B cell (primary cell): ENCODE measurements at regions not wholly inside any gene's neighbourhood (a gene's known extent, or its start where the extent isn't known, plus 50 kb on each side); places are given as distances from the start of the nearest gene placed in this dataset.
"Not testable (repeated sequence)": the region's sequence is repeated elsewhere in the genome, so short reads cannot be mapped to it uniquely, and the experiment has no call there.

ENCODE experiments used
- ATAC-seq: fragments of 200-7000 bp; cut with Tn5 transposase; one replicate; pipeline ENCODE4 v1.10.0; 2021; ENCODE audit warnings: low read depth, mild to moderate bottlenecking, moderate number of reproducible peaks, moderate library complexity
- CTCF ChIA-PET: fragments of 350-600 bp; sonication (Branson Sonifier 250); formaldehyde crosslinking; loops from one replicate; lab custom pipeline; 2021; ENCODE audit warnings: antibody characterized with exemption, inconsistent platforms; lab: Charles Lee
- POLR2A ChIA-PET: fragments of 350-600 bp; sonication (Branson Sonifier 250); formaldehyde crosslinking; loops from one replicate; lab custom pipeline; 2021; ENCODE audit warnings: antibody characterized with exemption; lab: Charles Lee
- DNase-seq: peaks from one replicate; pipeline ENCODE4 v3.0.0; 2013
- H2AFZ ChIP-seq: 2 replicates; pipeline ENCODE4 v1.6.1; 2012; ENCODE audit warnings: mild to moderate bottlenecking, low read depth, low read length; ENCODE audit not compliant: insufficient read depth, poor library complexity, severe bottlenecking
- H3K27ac ChIP-seq, 2 donors: 1 replicate in 1 of 2; 2 replicates in 1 of 2; pipeline ENCODE4 v1.5.1; 2012 to 2013; ENCODE audit warnings: low read length in 2 of 2, mild to moderate bottlenecking in 2 of 2, moderate library complexity in 1 of 2
- H3K27me3 ChIP-seq, 4 experiments: fragments of 200-600 bp in 1 of 4; sonication (generic) in 1 of 4; replicated peaks in 1 of 4; 1 replicate in 2 of 4; 2 replicates in 2 of 4; pipeline versions ENCODE4 v1.6.1 to v1.7.0; 2013 to 2016; ENCODE audit warnings: low read length in 3 of 4, mild to moderate bottlenecking in 2 of 4, mixed read lengths in 1 of 4, moderate library complexity in 1 of 4; ENCODE audit not compliant: insufficient read depth in 4 of 4, control insufficient read depth in 3 of 4; ENCODE audit errors: control extremely low read depth in 1 of 4
- H3K36me3 ChIP-seq, 2 experiments: replicated peaks in 1 of 2; 1 replicate in 1 of 2; 2 replicates in 1 of 2; pipeline versions ENCODE4 v1.6.1 to v1.7.1; 2013; ENCODE audit warnings: low read length in 1 of 2; ENCODE audit not compliant: insufficient read depth in 2 of 2, control insufficient read depth in 1 of 2; ENCODE audit errors: control extremely low read depth in 1 of 2, extremely low read depth in 1 of 2
- H3K4me1 ChIP-seq, 2 donors: fragments of 200-600 bp in 1 of 2; sonication (generic) in 1 of 2; 1 replicate in 1 of 2; 2 replicates in 1 of 2; pipeline versions ENCODE4 v1.5.1 to v1.6.1; 2013 to 2017; ENCODE audit warnings: low read length in 2 of 2; ENCODE audit not compliant: control insufficient read depth in 2 of 2, insufficient read depth in 2 of 2
- H3K4me2 ChIP-seq: replicated peaks from 2 replicates; pipeline ENCODE3; 2012; ENCODE audit warnings: mild to moderate bottlenecking, low read depth, low read length; ENCODE audit not compliant: poor library complexity, severe bottlenecking
- H3K4me3 ChIP-seq, 5 experiments: fragments of 200-600 bp in 1 of 5; sonication (generic) in 1 of 5; 1 replicate in 3 of 5; 2 replicates in 2 of 5; pipeline versions ENCODE4 v1.5.1 to v1.7.0; 2011 to 2016; ENCODE audit warnings: low read length in 4 of 5, mild to moderate bottlenecking in 4 of 5, low read depth in 2 of 5, control low read depth in 1 of 5, moderate library complexity in 1 of 5; ENCODE audit not compliant: insufficient read depth in 1 of 5; ENCODE audit errors: control extremely low read depth in 1 of 5, extremely low read depth in 1 of 5
- H3K79me2 ChIP-seq: fragments of 200-600 bp; sonication (generic); one replicate; pipeline ENCODE4 v1.6.0; 2016; ENCODE audit warnings: low read length; ENCODE audit not compliant: control insufficient read depth, insufficient read depth
- H3K9ac ChIP-seq: fragments of 200-600 bp; sonication (generic); 2 replicates; pipeline ENCODE4 v1.6.1; 2017; ENCODE audit warnings: mild to moderate bottlenecking, low read length, moderate library complexity
- H3K9me3 ChIP-seq, 3 donors: one replicate each; pipeline versions ENCODE4 v1.6.1 to v1.7.1; 2013; ENCODE audit warnings: low read length in 2 of 3; ENCODE audit not compliant: control insufficient read depth in 2 of 3, insufficient read depth in 1 of 3; ENCODE audit errors: control extremely low read depth in 1 of 3
- H4K20me1 ChIP-seq: 2 replicates; pipeline ENCODE4 v1.6.0; 2012; ENCODE audit warnings: mild to moderate bottlenecking, low read length; ENCODE audit not compliant: insufficient read depth, control insufficient read depth, poor library complexity, severe bottlenecking
- H3K27ac Mint-ChIP-seq: one replicate; pipeline ENCODE4 v1.8.0; 2021; ENCODE audit warnings: mixed read lengths
- H3K27me3 Mint-ChIP-seq: one replicate; pipeline ENCODE4 v1.8.0; 2021; ENCODE audit warnings: mixed read lengths
- H3K4me1 Mint-ChIP-seq: one replicate; pipeline ENCODE4 v1.8.0; 2021; ENCODE audit warnings: mixed read lengths
- H3K4me3 Mint-ChIP-seq: one replicate; pipeline ENCODE4 v1.8.0; 2021; ENCODE audit warnings: mixed read lengths
- H3K9me3 Mint-ChIP-seq: one replicate; pipeline ENCODE4 v1.8.0; 2022; ENCODE audit warnings: mixed read lengths; ENCODE audit not compliant: insufficient read depth
- CTCF ChIP-seq: fragments of 200-600 bp; IDR thresholded peaks from one replicate; pipeline ENCODE4 v1.8.0; 2022; ENCODE audit warnings: antibody characterized with exemption, mild to moderate bottlenecking
- EZH2 ChIP-seq: IDR thresholded peaks from 2 replicates; pipeline ENCODE4 v1.6.1; 2012; ENCODE audit warnings: borderline replicate concordance, low read depth, mild to moderate bottlenecking, moderate library complexity, low read length; ENCODE audit not compliant: insufficient read depth, poor library complexity, severe bottlenecking
- WGBS: methylation state at CpG from one replicate; pipeline ENCODE4 v1.1.5; 2013; ENCODE audit warnings: missing lambda C conversion rate; ENCODE audit not compliant: insufficient coverage; 5-methylcytosine and 5-hydroxymethylcytosine counted together
- intact Hi-C: fragments of 100-400 bp; cut with micrococcal nuclease; formaldehyde crosslinking; loops from one replicate; pipeline ENCODE4 v1.10.0; 2022

GRCh38 chr17:20701366-20701765, 121.8 kb downstream of the CDRT15L2 start:
- POLR2A ChIA-PET, result not testable (repeated sequence)
- peaks cover 37% of the 10 kb centered on the region for H3K4me1 Mint-ChIP-seq

GRCh38 chr17:20702692-20703091, 123.2 kb downstream of the CDRT15L2 start:
- Histone ChIP-seq H3K4me1 (peaks cover 0 to 19% of the 10 kb centered on the region in 2 donors), H3K4me2 (no peak overlapping the region), H3K27ac (no peak overlapping the region), H3K79me2 (no peaks in the 10 kb centered on the region), H3K9ac (no peak overlapping the region), H3K36me3 (no peaks in the 10 kb centered on the region), H2AFZ (no peak overlapping the region), H3K4me3 (no peak overlapping the region), H4K20me1 (no peaks in the 10 kb centered on the region), H3K27me3 (no peaks in the 10 kb centered on the region), H3K9me3 (no peaks in the 10 kb centered on the region)
- ChIA-PET POLR2A (interaction anchor here (0.6 kb wide), 1 partner anchor 226 kb away, joined by 3 read pairs; no protein-coding TSS in a partner anchor), CTCF (no interaction called here)
- intact Hi-C loops, result no loop called here
- Mint-ChIP-seq H3K27ac (no peak overlapping the region), H3K4me1 (peaks cover 37% of the 10 kb centered on the region), H3K9me3 (no peaks in the 10 kb centered on the region), H3K27me3 (no peaks in the 10 kb centered on the region), H3K4me3 (no peak overlapping the region)
- 95% methylated on average over 2 of the region's 4 CpGs for WGBS
- ATAC-seq (no peak), DNase-seq (no peak)
- TF ChIP-seq EZH2 (no peak), CTCF (no peak)

More at GRCh38 chr17:20701366-20701765, 121.8 kb downstream of the CDRT15L2 start:
- H3K27me3 ChIP-seq, H3K4me2 ChIP-seq, H3K9me3 ChIP-seq, H3K4me3 ChIP-seq, intact Hi-C loops, H3K4me3 Mint-ChIP-seq, H3K79me2 ChIP-seq, H3K9me3 Mint-ChIP-seq, H3K36me3 ChIP-seq, H4K20me1 ChIP-seq, H3K27ac ChIP-seq, H3K27ac Mint-ChIP-seq, H2AFZ ChIP-seq, DNase-seq, H3K27me3 Mint-ChIP-seq, CTCF ChIA-PET, ATAC-seq, H3K9ac ChIP-seq: not testable (repeated sequence)
- 100% methylated on average over 1 of the region's 5 CpGs for WGBS
- H3K4me1 ChIP-seq, result peaks cover 0 to 19% of the 10 kb centered on the region in 2 donors
